Endodermal cell (in vitro differentiated cells): ENCODE measurements at regions not wholly inside any gene's neighbourhood (a gene's known extent, or its start where the extent isn't known, plus 50 kb on each side); places are given as distances from the start of the nearest gene placed in this dataset.

Experiments used
- DNase-seq: peaks from one replicate; pipeline ENCODE4 v3.0.0-alpha.2; 2017
- H3K27ac ChIP-seq: 2 replicates; pipeline ENCODE4 v1.5.1; 2013; ENCODE audit warnings: mild to moderate bottlenecking, low read depth, low read length, moderate library complexity
- H3K27me3 ChIP-seq: 2 replicates; pipeline ENCODE4 v1.6.1; 2013; ENCODE audit warnings: mild to moderate bottlenecking, low read length, moderate library complexity; ENCODE audit not compliant: insufficient read depth, control insufficient read depth, poor library complexity, severe bottlenecking
- H3K36me3 ChIP-seq: 2 replicates; pipeline ENCODE4 v1.7.0; 2013; ENCODE audit warnings: mild to moderate bottlenecking, low read length, moderate library complexity; ENCODE audit not compliant: control insufficient read depth, insufficient read depth
- H3K4me1 ChIP-seq: one replicate; pipeline ENCODE4 v1.7.0; 2013; ENCODE audit warnings: low read length; ENCODE audit not compliant: control insufficient read depth, insufficient read depth
- H3K4me3 ChIP-seq: 2 replicates; pipeline ENCODE4 v1.5.1; 2013; ENCODE audit warnings: mild to moderate bottlenecking, low read length, moderate library complexity
- H3K9ac ChIP-seq: 2 replicates; pipeline ENCODE4 v1.6.1; 2013; ENCODE audit warnings: mild to moderate bottlenecking, low read length, moderate library complexity; ENCODE audit not compliant: poor library complexity, severe bottlenecking; ENCODE audit errors: extremely low read depth
- H3K9me3 ChIP-seq: 2 replicates; pipeline ENCODE4 v1.6.1; 2013; ENCODE audit warnings: mild to moderate bottlenecking, low read length, moderate library complexity; ENCODE audit not compliant: control insufficient read depth
- H3K27ac Mint-ChIP-seq: 2 replicates; pipeline ENCODE4 v1.8.0; 2020; ENCODE audit warnings: mixed read lengths
- H3K27me3 Mint-ChIP-seq: 2 replicates; pipeline ENCODE4 v1.8.0; 2021; ENCODE audit warnings: mild to moderate bottlenecking, mixed read lengths; ENCODE audit not compliant: insufficient read depth
- H3K36me3 Mint-ChIP-seq: 2 replicates; pipeline ENCODE4 v1.8.0; 2020; ENCODE audit warnings: low read depth, mixed read lengths
- H3K4me1 Mint-ChIP-seq: 2 replicates; pipeline ENCODE4 v1.8.0; 2020; ENCODE audit warnings: mixed read lengths
- H3K4me3 Mint-ChIP-seq: 2 replicates; pipeline ENCODE4 v1.8.0; 2020; ENCODE audit warnings: mild to moderate bottlenecking, moderate library complexity, mixed read lengths
- H3K9me3 Mint-ChIP-seq: 2 replicates; pipeline ENCODE4 v1.8.0; 2020; ENCODE audit warnings: mild to moderate bottlenecking, mixed read lengths
- WGBS, 2 experiments: methylation state at CpG; one replicate each; pipeline versions ENCODE4 v1.1.5 to v1.1.7; 2013; ENCODE audit warnings: missing lambda C conversion rate in 2 of 2, mixed read lengths in 1 of 2; ENCODE audit not compliant: insufficient coverage in 1 of 2, insufficient read length in 1 of 2; 5-methylcytosine and 5-hydroxymethylcytosine counted together
- TF ChIP-seq, protein P1 (sequence below): fragments of 200-600 bp; sonication (generic); conservative IDR thresholded peaks from 2 replicates; pipeline ENCODE4 v1.5.0; 2021; ENCODE audit warnings: antibody characterized with exemption, mild to moderate bottlenecking

GRCh38 chr6:92428448-92428847 lies 990.9 kb downstream of the EPHA7 start:
- no peak overlapping the region for H3K9ac ChIP-seq
- Mint-ChIP-seq H3K4me1 (no peaks in the 10 kb centered on the region), H3K27ac (no peak overlapping the region), H3K4me3 (no peak overlapping the region), H3K36me3 (no peaks in the 10 kb centered on the region), H3K9me3 (no peaks in the 10 kb centered on the region), H3K27me3 (no peaks in the 10 kb centered on the region)
- H3K27ac ChIP-seq = no peak overlapping the region
- WGBS, 2 experiments = no CpG with 5 or more reads among the region's 2 CpGs
- H3K9me3 ChIP-seq = no peaks in the 10 kb centered on the region
- no peaks in the 10 kb centered on the region for H3K4me1 ChIP-seq
- H3K4me3 ChIP-seq = no peak overlapping the region
- TF ChIP-seq, protein P1, sequence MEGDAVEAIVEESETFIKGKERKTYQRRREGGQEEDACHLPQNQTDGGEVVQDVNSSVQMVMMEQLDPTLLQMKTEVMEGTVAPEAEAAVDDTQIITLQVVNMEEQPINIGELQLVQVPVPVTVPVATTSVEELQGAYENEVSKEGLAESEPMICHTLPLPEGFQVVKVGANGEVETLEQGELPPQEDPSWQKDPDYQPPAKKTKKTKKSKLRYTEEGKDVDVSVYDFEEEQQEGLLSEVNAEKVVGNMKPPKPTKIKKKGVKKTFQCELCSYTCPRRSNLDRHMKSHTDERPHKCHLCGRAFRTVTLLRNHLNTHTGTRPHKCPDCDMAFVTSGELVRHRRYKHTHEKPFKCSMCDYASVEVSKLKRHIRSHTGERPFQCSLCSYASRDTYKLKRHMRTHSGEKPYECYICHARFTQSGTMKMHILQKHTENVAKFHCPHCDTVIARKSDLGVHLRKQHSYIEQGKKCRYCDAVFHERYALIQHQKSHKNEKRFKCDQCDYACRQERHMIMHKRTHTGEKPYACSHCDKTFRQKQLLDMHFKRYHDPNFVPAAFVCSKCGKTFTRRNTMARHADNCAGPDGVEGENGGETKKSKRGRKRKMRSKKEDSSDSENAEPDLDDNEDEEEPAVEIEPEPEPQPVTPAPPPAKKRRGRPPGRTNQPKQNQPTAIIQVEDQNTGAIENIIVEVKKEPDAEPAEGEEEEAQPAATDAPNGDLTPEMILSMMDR = no peak
- H3K27me3 ChIP-seq = no peaks in the 10 kb centered on the region
- H3K36me3 ChIP-seq = no peaks in the 10 kb centered on the region
- no peak for DNase-seq

GRCh38 chr6:92427453-92427852 lies 991.9 kb downstream of the EPHA7 start:
- H3K4me1 Mint-ChIP-seq = no peaks in the 10 kb centered on the region
- no peak overlapping the region for H3K4me3 Mint-ChIP-seq
- Histone ChIP-seq H3K4me1 (no peaks in the 10 kb centered on the region), H3K9me3 (no peaks in the 10 kb centered on the region), H3K4me3 (no peak overlapping the region), H3K27me3 (no peaks in the 10 kb centered on the region), H3K36me3 (no peaks in the 10 kb centered on the region), H3K27ac (no peak overlapping the region), H3K9ac (no peak overlapping the region)
- no peak overlapping the region for H3K27ac Mint-ChIP-seq
- 87 to 100% methylated on average over 2 of the region's 2 CpGs for WGBS, 2 experiments
- DNase-seq = no peak
- no peaks in the 10 kb centered on the region for H3K9me3 Mint-ChIP-seq
- no peaks in the 10 kb centered on the region for H3K36me3 Mint-ChIP-seq
- H3K27me3 Mint-ChIP-seq = no peaks in the 10 kb centered on the region
- TF ChIP-seq, protein P1 = no peak

DNA sequence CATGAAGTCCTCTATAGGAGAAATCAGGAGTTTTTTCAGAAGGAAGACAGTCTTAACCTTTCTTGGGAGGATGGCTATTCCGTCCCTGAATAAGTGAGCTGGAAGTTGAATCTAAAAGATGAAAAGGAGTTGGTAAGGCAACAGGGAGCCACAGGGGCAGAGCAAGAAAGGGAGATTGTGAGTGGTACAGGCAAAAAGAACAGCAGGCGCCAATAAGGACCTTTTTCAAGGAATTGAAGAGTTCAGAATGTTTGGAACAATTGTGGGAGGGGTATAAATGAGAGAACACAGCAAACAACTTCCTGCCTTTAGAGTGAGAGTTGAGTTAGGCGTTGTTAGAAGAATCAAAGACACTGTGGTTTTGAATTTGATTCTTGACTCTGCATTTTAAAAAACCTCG lies 1003.7 kb downstream of the EPHA7 start:
- DNase-seq = no peak
- H3K4me3 ChIP-seq = no peak overlapping the region
- Mint-ChIP-seq H3K36me3 (no peaks in the 10 kb centered on the region), H3K9me3 (peaks cover 6% of the 10 kb centered on the region), H3K27me3 (no peaks in the 10 kb centered on the region), H3K4me1 (no peaks in the 10 kb centered on the region), H3K27ac (no peak overlapping the region), H3K4me3 (no peak overlapping the region)
- H3K9ac ChIP-seq = no peak overlapping the region
- no peaks in the 10 kb centered on the region for H3K36me3 ChIP-seq
- peak overlapping the region; percentile 25 for H3K27ac ChIP-seq
- H3K27me3 ChIP-seq = no peaks in the 10 kb centered on the region
- H3K9me3 ChIP-seq = peaks cover 14% of the 10 kb centered on the region
- 50 to 53% methylated on average over 2 to 3 of the region's 4 CpGs for whole genome bisulfite sequencing, 2 experiments
- TF ChIP-seq, protein P1 = no peak
- H3K4me1 ChIP-seq = no peaks in the 10 kb centered on the region
